G401.6 (cell line): ENCODE measurements at regions not wholly inside any gene's neighbourhood (a gene's known extent, or its start where the extent isn't known, plus 50 kb on each side); places are given as distances from the start of the nearest gene placed in this dataset.
"Not testable (repeated sequence)": the region's sequence is repeated elsewhere in the genome, so short reads cannot be mapped to it uniquely, and the experiment has no call there.

ENCODE experiments used
- FAIRE-seq: peaks from 2 replicates; lab custom pipeline; 2012; peaks lifted over from hg19 to GRCh38; lab: Jason Lieb, UNC

DNA sequence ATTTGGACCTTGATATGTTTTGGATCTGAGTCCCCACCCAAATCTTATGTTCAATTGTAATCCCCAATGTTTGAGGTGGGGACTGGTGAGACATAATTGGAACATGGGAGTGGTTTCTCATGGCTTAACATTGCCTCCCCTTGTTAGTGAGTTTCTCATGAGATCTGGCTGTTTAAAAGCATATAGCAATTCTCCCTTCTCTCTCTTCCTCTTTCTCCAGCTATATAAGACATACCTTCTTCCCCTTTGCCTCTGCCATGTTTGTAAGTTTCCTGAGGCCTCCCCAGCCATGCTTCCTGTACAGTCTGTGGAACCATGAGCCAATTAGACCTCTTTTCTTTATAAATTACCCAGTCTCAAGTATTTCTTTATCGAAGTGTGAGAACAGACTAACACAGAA lies 692.4 kb downstream of the KCNT2 start:
- FAIRE-seq: no peak

DNA sequence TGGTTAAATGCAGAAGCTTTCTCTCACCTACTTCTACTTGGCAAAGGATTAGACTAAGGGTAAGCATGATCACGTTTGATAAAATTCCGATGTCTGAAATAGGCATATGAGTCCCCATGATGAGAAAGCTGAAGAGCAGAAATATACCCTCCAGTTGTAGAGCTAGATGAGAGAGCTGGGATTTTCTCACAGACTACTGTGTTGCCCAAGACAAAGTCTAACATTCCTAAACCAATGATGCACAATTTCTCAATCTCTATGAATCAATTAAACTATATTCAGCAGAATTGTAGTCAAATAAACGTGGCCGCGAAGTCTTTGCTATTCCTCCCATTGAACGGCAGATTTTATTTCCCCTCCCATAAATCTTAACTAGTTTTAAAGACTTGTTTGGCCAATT lies 699.2 kb downstream of the KCNT2 start:
- no peak for FAIRE-seq

DNA sequence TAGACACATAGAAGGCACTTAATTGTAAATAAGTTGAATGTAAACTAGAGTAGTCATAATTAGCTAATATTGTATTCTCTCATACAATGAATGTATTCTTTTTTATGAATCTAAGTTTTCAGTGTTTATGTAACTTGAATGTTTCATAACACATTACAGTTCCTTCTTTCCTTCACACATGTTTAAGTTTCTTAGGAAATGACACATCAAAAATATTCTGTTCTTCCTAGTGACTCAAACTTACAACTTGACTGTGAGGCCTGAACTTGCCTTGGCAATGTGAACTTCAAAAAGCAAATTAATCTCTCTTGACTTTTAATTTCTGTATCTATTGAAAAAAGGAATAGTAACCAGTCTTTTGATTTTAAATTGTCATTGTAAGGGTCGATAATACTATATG lies 700.1 kb downstream of the KCNT2 start:
- no peak for FAIRE-seq

DNA sequence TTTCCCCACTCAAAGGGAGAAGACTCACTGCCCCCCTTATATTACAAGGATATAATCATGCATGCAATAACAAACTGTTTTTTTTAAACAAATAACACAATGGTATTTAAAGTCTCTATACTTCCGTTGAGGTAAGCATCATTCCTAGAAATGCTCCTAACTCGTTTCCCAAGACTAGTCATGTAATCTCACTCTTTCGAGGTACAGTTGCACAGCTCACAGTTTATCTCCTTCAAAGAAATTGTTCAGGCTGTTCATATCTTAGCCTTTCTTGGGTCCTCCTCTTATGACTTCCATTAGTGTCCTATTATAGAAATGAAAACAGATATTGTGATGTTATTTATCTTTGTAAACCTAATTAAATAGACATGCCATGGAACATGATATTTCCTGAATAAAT lies 705.0 kb downstream of the KCNT2 start:
- no peak for FAIRE-seq

DNA sequence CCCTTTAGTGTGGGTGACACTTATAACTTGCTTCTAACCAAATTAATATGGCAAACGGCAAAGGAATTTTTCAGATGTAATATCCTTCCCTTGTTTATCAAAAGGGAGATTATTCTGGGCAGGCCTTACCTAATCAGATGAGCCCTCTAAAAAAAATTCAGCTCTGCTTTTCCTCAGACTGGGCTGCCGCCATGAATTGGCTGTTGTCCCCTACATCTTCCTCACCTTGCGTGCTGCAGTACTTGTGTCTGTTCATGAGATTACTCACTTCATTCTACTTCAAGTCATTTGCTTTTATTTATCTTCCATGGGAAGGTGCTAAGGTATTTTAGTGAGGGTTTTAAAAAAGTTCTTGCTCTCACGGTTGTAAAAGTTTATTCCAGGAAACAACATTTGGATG lies 705.5 kb downstream of the KCNT2 start:
- FAIRE-seq: no peak

DNA sequence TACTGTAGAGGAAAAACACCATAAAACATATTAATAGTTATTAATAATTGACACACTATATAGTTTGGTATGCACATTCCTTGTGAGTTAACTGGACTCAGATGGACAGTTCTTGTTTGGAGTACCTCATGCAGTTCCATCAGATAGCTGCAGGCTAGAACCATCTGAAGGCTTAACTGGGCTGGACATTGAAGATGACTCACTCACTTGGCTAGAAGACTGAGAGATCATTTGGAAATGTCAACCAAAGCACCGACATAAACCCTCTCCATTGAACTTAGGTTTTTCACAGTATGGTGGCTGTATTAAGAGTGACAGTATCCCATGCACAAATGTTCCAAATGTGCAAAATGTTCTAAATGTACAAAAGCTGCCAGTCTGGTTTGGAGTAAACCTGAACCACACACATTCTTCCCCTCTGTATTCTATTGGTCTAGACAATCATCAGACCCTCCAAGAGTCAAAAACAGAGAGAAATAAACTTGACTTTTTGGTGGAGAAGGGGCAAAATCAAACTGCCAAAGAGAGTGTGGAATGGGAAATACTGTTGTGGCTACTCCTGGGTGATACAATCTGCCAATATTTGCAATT lies 708.4 kb downstream of the KCNT2 start:
- FAIRE-seq: no peak

DNA sequence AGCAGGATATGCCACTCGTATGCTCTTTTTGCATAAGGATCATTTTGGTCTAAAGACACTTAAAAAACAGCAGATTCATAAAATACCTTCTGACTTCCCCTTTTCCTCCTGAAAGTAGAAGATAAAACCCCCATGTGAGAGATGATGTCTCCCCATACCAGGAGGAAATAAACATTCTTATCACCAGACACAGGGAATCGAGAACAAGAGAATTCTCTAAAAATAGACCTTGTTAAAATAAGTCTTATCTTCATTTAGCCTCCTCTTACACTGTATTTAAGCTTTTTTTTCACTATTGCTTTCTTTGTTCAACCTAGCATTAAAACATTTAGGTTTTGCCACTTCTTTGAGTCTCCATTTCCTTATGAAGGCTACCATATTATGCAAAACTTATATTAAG lies 709.3 kb downstream of the KCNT2 start:
- FAIRE-seq: no peak

DNA sequence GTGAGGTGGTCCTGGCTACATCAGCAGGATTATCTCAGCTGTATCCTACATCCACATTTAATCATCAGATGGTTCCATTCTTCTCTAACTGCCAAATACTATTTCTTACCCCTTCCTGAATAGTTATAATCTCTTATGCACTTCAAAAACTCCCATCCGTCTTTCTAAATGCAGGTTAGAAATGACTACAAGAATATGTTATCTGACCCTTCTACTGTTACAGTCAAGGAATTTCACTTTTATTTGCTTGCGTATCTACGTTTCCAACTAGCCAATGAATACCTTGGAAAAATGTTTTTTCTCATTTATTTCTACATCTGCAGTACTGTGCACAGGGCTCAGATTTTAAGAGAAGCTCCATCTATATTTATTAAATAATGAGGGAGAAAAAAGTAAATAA lies 709.9 kb downstream of the KCNT2 start:
- FAIRE-seq: no peak

DNA sequence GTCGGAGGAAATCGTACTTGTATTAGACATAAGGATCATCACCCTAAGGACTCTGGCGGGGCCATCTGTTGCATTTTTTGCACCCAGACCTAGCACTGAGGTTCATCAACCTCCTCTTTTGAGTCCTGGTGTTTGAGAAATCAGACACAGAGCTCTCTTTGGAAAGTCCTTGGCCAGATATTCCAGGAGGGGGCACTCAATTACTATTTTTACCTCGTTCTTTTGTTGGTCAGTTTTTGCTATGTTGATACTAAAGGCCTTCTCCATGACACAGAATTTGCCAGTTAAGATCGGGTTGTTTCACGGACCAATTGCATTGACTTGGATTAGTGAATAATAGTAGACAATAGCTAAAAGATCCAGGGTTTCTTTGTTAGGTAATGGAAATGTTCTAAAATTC lies 711.2 kb downstream of the KCNT2 start:
- FAIRE-seq: no peak

DNA sequence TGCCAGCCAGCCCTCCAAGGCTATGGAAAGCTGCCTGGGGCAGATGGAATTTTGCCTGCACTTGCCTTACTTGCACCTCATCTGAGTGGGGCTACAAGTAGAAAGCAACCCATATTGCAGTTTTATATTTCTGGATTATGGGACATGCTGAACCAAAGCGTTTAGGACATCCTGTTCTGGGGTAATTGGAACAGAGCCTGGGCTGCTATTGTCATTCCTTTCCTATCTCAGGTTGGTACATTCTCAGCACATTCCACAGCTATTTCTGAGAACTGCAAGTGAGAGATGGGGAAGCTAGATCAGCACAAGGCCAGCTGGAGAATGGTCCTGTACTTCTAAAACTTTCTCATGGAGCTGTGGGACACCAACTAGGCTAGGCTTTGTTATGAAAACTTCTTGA lies 713.8 kb downstream of the KCNT2 start:
- FAIRE-seq: no peak

DNA sequence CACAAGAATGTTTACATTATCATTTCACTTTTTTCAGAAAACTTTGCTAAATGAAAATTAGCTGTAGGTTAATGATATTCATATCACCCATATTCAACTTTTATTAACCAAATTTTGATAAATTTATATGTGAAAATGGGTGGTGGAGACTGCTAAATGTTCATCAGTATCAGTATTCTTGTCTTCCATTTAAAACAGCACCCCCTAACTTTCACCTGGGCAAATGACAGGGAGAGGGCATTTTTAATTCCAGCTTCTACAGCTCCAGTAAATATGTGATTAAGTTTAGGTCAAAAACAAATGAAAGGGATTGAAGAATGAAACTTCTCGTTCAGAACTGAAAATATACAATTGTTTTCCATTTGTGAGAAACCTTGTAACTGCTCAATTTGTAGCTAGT lies 722.2 kb downstream of the KCNT2 start:
- FAIRE-seq: peak; percentile 49

DNA sequence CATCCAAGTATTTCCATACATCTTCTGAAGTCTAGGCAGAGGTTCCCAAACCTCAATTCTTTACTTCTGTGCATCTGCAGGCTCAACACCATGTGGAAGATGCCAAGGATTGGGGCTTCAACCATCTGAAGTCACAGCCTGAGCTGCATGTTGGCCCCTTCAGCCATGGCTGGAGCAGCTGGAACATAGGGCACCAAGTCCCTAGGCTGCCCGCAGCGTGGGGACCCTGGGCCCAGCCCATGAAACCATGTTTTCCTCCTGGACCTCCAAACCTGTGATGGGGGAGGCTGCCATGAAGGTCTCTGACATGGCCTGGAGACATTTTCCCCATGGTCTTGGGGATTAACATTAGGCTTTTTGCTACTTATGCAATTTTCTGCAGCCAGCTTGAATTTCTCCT lies 729.8 kb downstream of the KCNT2 start:
- FAIRE-seq: no peak

DNA sequence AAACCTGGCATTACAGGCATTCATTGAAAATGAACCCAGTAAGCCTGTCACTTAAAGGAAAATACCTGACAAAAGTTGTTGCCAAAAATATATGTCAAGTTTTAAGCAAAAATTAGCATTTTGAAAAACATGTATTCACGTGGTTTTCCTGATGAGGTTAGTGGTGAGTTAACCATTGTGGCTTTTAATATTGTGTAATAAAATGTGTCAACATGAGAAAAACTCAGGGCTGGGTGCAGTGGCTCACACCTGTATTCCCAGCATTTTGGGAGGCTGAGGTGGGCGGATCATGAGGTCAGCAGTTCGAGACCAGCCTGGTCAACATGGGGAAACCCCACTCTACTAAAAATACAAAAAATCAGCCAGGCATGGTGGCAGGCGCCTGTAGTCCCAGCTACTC lies 731.4 kb downstream of the KCNT2 start:
- FAIRE-seq: no peak

DNA sequence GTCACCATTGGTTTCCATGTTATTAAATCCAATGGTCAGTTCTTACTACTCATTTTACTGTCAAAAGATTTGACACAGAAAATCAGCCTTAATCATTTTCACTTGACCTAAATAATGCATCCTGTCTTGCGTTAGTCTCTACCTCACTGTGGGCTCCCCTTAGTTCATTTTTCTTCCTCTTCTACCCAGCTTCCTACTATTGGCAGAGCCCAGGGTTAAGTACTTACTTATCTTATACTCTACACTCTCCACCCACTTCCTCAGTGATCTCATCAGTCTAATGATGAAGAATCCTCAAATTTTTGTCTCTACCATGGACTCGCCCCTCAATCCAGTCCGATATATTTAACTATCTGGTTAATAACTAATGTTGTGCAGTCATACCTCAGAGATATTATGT lies 735.9 kb downstream of the KCNT2 start:
- no peak for FAIRE-seq

DNA sequence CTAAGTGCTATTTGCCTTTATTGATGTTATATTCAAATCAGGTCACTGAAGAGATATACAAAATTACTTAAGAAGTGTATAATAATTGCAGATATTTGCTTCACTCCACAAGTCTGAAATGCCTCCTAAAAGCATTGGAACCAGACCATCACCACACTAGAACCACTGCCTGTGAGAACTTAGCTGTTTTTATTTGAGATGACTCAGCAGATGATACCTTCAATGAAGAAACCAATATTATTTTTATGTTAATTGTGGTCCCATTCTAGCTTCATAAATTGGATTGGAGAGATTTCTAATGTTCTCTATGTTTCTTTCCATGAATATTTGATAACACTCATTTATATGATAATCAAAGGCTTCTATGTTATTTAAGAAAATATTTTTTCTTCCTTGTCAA lies 740.6 kb downstream of the KCNT2 start:
- FAIRE-seq: no peak

DNA sequence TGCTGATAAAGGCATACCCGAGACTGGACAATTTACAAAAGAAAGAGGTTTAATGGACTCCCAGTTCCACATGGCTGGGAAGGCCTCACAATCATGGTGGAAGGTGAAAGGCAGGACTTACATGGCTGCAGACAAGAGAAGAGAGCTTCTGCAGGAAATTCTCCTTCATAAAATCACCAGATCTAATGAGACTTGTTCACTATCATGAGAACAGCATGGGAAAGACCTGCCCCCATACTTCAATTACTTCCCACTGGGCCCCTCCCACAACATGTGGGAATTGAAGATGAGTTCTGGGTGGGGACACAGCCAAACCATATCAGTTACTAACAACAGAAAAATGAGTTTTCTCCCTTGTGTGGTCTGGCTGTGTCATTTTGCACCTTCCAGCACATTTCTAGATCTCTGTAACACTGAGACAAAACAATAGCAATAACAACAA lies 741.4 kb downstream of the KCNT2 start:
- no peak for FAIRE-seq

DNA sequence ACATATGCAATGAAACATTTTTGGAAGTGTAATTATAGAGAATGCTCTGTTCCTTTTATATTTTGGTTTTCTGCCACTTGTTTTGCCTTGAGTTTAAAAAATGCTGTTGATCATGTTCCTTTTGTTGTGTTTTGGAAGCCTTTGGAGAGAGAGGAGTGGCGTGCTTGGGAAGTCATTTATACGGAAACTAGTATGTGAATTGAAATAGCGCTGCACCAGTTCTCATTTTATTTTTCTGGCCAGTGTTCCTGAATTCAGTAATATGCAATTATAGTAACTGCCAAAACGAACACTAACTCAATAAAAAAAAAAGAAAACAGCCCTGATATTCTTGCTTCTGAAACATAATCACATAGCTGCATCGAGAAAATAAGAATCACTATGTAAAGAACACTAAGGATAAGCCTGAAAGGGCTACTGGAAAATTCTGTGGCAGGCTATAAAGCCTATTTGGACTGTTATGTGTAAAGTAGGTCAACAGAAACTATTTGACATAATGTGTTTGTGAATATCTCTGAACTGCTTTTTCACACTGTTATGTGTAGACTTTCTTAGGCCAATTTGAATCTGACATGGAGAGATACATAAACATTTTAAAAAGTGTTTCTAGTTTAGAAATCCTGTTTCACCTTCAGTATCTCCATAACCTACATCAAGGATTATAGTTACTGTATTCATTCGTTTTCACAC lies 742.0 kb downstream of the KCNT2 start:
- FAIRE-seq: no peak

DNA sequence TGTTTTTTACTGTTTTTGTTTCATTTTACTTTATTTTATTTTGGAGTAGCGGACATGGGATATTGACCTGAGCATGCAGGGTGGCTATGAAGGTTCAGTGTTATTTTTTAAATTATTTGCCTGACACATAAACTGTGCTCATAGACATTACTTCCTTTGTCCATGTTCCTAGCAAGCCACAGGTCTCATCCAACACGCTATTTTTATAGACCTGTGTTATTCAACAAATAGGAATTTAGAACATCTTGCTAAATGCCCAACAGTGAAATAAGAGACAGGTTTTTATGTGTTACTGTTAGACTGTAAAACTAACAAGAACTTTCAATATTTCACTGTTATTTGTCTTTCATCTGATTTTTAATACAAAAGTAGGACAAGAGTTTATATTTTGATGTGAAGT lies 756.4 kb downstream of the KCNT2 start:
- FAIRE-seq: no peak

DNA sequence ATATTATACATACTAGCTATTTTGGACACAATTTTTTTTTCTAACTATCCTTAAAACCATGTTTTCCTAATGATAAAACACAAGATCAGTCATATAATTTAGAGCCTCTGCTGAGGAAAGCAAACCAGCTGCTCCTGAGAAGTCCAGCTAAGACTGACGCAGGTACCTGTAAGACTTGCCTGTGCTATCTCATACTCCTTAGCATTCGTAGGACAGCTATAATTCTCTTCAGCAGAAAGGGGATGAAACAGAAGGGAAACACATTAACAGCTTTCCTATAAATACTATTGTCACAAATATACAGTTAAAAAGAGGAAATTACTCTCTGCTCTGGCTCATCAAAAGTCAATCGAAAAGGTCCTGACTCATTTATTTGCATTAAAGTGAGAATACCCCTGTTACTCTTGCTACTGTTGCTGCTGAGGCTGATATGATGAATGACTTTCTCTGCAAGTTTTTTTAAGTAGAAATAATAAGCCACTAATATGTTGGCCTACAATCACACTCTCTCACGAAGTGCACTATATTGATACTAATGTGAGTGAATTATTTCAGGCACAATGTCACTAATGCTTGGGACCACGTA lies 757.1 kb downstream of the KCNT2 start:
- FAIRE-seq: no peak

DNA sequence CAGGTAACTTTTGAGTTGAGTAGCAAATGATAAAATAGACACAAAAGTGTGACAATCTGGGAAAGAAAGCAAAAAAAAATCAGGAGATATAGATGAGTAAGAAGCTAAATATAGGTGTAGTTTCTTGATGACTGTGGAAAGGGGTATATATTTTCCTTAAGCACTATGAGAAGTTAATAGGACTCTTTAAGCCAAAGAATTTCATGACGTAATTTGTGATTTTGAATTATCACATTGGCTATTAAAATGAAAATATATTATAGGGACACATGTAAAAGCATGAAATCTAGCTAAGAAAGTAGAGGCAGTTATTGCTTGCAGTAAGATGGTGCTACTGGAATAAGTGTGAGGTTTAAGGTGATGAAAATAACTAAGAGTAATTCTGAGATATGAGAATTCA lies 759.1 kb downstream of the KCNT2 start:
- no peak for FAIRE-seq

DNA sequence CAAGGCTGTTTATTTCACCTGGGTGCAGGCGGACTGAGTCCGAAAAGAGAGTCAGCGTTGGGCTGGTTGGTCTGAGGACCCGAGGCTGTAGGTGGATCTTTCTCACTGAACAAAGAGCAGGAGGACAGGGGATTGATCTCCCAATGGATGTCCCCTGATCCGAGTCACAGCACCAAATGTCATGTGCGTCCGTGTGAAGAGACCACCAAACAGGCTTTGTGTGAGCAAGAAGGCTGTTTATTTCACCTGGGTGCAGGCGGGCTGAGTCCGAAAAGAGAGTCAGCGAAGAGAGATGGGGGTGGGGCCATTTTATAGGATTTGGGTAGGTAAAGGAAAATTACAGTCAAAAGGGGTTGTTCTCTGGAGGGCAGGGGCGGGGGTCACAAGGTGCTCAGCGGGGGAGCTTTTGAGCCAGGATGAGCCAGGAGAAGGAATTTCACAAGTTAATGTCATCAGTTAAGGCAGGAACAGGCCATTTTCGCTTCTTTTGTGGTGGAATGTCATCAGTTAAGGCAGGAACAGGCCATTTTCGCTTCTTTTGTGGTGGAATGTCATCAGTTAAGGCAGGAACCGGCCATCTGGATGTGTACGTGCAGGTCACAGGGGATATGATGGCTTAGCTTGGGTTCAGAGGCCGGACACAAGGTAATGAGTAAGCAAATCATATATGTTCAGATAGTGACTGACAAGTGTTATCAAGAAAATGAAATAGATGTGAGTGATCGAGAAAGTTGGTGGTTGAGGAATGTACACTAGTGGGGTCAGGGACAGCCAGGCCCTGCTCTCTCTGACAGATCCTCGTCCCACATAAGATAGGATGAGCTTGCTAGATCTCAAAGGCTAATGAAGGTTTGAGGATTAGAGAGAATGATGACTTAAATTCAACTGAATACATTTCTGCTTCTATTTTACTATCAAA lies 760.0 kb downstream of the KCNT2 start:
- not testable (repeated sequence) for FAIRE-seq

DNA sequence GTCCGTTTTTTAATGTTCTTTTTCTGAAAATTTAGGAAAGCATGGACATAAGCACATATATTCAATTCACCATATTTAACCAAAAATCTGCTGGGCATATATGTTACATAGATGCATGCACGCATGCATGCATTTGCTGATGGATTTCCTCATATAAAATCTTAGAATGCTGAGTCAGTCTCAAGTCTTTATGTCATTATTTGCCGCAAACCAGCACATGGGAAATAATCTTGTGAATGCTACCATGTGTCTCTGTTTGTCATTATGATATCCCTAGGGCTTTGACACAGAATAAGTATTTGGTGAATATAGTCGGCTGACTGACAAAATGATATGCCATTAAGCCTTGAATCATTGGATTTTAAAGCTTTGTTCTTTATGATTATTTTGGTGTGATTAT lies 776.5 kb downstream of the KCNT2 start:
- no peak for FAIRE-seq

DNA sequence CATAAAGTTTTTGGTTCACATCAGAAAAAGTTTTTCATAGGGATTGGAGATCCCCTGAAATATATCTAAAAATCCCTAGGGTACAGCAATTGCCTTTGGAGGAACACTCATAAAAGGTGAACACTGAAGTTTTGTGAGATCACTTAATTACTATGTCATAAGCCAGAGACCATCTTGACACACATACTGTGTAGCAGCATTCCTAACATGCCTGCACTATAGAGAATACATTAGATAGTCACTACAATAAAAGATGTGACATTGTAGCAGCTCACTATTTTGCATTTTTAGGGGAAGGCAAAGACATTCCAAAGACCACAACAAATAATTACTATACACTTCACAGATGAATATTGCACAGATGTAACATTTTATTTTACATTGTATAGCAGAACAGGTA lies 779.9 kb downstream of the KCNT2 start:
- FAIRE-seq: no peak
